MM.1S (cell line): ENCODE measurements at regions not wholly inside any gene's neighbourhood (a gene's known extent, or its start where the extent isn't known, plus 50 kb on each side); places are given as distances from the start of the nearest gene placed in this dataset.

Source experiments
- DNase-seq: peaks from one replicate; pipeline ENCODE4 v3.0.0-alpha.2; 2015
- H2AFZ ChIP-seq: fragments of 300-600 bp; sonication (generic); 2 replicates; pipeline ENCODE4 v1.6.0; 2016; ENCODE audit warnings: antibody characterized with exemption, low read length
- H3F3A ChIP-seq: fragments of 300-600 bp; sonication (generic); 2 replicates; pipeline ENCODE4 v1.6.1; 2016; ENCODE audit warnings: mild to moderate bottlenecking, antibody characterized with exemption, low read length, moderate library complexity, mixed read lengths; ENCODE audit not compliant: insufficient read depth
- H3K27ac ChIP-seq: fragments of 300-600 bp; sonication (generic); 2 replicates; pipeline ENCODE4 v1.5.1; 2016; ENCODE audit warnings: mild to moderate bottlenecking, low read length
- H3K27me3 ChIP-seq: fragments of 300-600 bp; sonication (generic); replicated peaks from 2 replicates; pipeline ENCODE4 v1.6.0; 2016; ENCODE audit warnings: low read length; ENCODE audit not compliant: insufficient read depth
- H3K36me3 ChIP-seq: fragments of 300-600 bp; sonication (generic); replicated peaks from 2 replicates; pipeline ENCODE4 v1.6.1; 2016; ENCODE audit warnings: mild to moderate bottlenecking, low read length, mixed read lengths; ENCODE audit not compliant: insufficient read depth
- H3K4me1 ChIP-seq: fragments of 300-600 bp; sonication (generic); 2 replicates; pipeline ENCODE4 v1.6.1; 2016; ENCODE audit warnings: low read length, mixed read lengths
- H3K4me2 ChIP-seq: fragments of 300-600 bp; sonication (generic); 2 replicates; pipeline ENCODE4 v1.6.0; 2016; ENCODE audit warnings: low read depth, low read length
- H3K4me3 ChIP-seq: fragments of 300-600 bp; sonication (generic); 2 replicates; pipeline ENCODE4 v1.5.1; 2016; ENCODE audit warnings: low read length, mixed read lengths
- H3K79me2 ChIP-seq: fragments of 300-600 bp; sonication (generic); 2 replicates; pipeline ENCODE4 v1.6.1; 2016; ENCODE audit warnings: mixed run types, low read length, mixed read lengths
- H3K9ac ChIP-seq: fragments of 300-600 bp; sonication (generic); 2 replicates; pipeline ENCODE4 v1.6.1; 2016; ENCODE audit warnings: low read length, mixed read lengths
- H3K9me2 ChIP-seq: fragments of 300-600 bp; sonication (generic); replicated peaks from 2 replicates; pipeline ENCODE4 v1.6.1; 2016; ENCODE audit warnings: mild to moderate bottlenecking, low read length, mixed read lengths; ENCODE audit not compliant: insufficient read depth
- H3K9me3 ChIP-seq: fragments of 300-600 bp; sonication (generic); replicated peaks from 2 replicates; pipeline ENCODE4 v1.6.1; 2016; ENCODE audit warnings: mild to moderate bottlenecking, low read length, mixed read lengths; ENCODE audit not compliant: insufficient read depth
- H4K20me1 ChIP-seq: fragments of 300-600 bp; sonication (generic); 2 replicates; pipeline ENCODE4 v1.6.1; 2016; ENCODE audit warnings: mild to moderate bottlenecking, low read length, moderate library complexity, mixed read lengths; ENCODE audit not compliant: insufficient read depth
- CTCF ChIP-seq: fragments of 300-600 bp; sonication (generic); IDR thresholded peaks from 2 replicates; pipeline ENCODE4 v1.5.1; 2016; ENCODE audit warnings: antibody characterized with exemption, low read length, mixed read lengths
- EZH2 ChIP-seq: fragments of 300-600 bp; sonication (generic); optimal IDR thresholded peaks from 2 replicates; pipeline ENCODE3; 2017; ENCODE audit warnings: low read depth, mild to moderate bottlenecking, antibody characterized with exemption, low read length, mixed read lengths
- EZH2phosphoT487 ChIP-seq: fragments of 300-600 bp; sonication (generic); IDR thresholded peaks from 2 replicates; pipeline ENCODE4 v1.6.1; 2018; ENCODE audit warnings: antibody characterized with exemption, low read length

GRCh38 chr7:155919391-155920067, 107.3 kb upstream of the SHH start:
- H3K9me3 ChIP-seq, result no peaks in the 10 kb centered on the region
- no peak overlapping the region for H3K9ac ChIP-seq
- no peaks in the 10 kb centered on the region for H3K36me3 ChIP-seq
- TF ChIP-seq CTCF (no peak), EZH2 (no peak)
- H2AFZ ChIP-seq, result no peak overlapping the region
- no peaks in the 10 kb centered on the region for H3K79me2 ChIP-seq
- no peak overlapping the region for H3K4me2 ChIP-seq
- peaks cover 53% of the 10 kb centered on the region for H3K27me3 ChIP-seq
- no peaks in the 10 kb centered on the region for H3K9me2 ChIP-seq
- H3K4me1 ChIP-seq, result no peaks in the 10 kb centered on the region
- no peak overlapping the region for H3K4me3 ChIP-seq
- no peaks in the 10 kb centered on the region for H3F3A ChIP-seq
- no peak for DNase-seq
- H3K27ac ChIP-seq, result no peak overlapping the region
- H4K20me1 ChIP-seq, result no peaks in the 10 kb centered on the region

GRCh38 chr7:155918720-155919390, 106.6 kb upstream of the SHH start:
- Histone ChIP-seq H4K20me1 (no peaks in the 10 kb centered on the region), H3K36me3 (no peaks in the 10 kb centered on the region), H3K79me2 (no peaks in the 10 kb centered on the region), H3K9ac (no peak overlapping the region), H3K9me2 (no peaks in the 10 kb centered on the region), H3F3A (no peaks in the 10 kb centered on the region), H3K27me3 (peaks cover 46% of the 10 kb centered on the region), H3K4me1 (no peaks in the 10 kb centered on the region), H3K4me3 (no peak overlapping the region), H3K27ac (no peak overlapping the region), H3K4me2 (no peak overlapping the region), H2AFZ (no peak overlapping the region), H3K9me3 (no peaks in the 10 kb centered on the region)
- DNase-seq, result no peak
- TF ChIP-seq EZH2 (no peak), EZH2phosphoT487 (no peak), CTCF (no peak)

- Histone ChIP-seq H2AFZ (no peak overlapping the region), H3K27ac (no peak overlapping the region), H3K9me2 (no peaks in the 10 kb centered on the region), H3K36me3 (no peaks in the 10 kb centered on the region), H3K9ac (no peak overlapping the region), H4K20me1 (no peaks in the 10 kb centered on the region), H3K27me3 (peaks cover 44% of the 10 kb centered on the region), H3K79me2 (no peaks in the 10 kb centered on the region), H3K4me3 (no peak overlapping the region), H3K4me1 (no peaks in the 10 kb centered on the region), H3K9me3 (no peaks in the 10 kb centered on the region), H3F3A (no peaks in the 10 kb centered on the region), H3K4me2 (no peak overlapping the region)
- DNase-seq, result no peak
- TF ChIP-seq EZH2phosphoT487, result no peak
- no peak for TF ChIP-seq EZH2
- no peak for TF ChIP-seq CTCF
These were observed 105.7 kb upstream of the SHH start for GRCh38 chr7:155917836-155918430.
